WTC11 (cell line): ENCODE measurements at regions not wholly inside any gene's neighbourhood (a gene's known extent, or its start where the extent isn't known, plus 50 kb on each side); places are given as distances from the start of the nearest gene placed in this dataset.

Source experiments
- KAT7 ChIP-seq: sonication (generic); formaldehyde crosslinking; IDR thresholded peaks from 2 replicates; pipeline ENCODE4 v1.8.1; 2023; ENCODE audit warnings: missing genetic modification reagents, mild to moderate bottlenecking, borderline replicate concordance
- NR3C1 ChIP-seq: sonication (generic); formaldehyde crosslinking; conservative IDR thresholded peaks from 2 replicates; pipeline ENCODE4 v1.8.1; 2023; ENCODE audit warnings: low read depth, mild to moderate bottlenecking, missing genetic modification reagents
- TF ChIP-seq, protein P1 (sequence below): fragments of 200-600 bp; IDR thresholded peaks from 2 replicates; pipeline ENCODE4 v1.8.0; 2022; ENCODE audit warnings: antibody characterized with exemption

DNA sequence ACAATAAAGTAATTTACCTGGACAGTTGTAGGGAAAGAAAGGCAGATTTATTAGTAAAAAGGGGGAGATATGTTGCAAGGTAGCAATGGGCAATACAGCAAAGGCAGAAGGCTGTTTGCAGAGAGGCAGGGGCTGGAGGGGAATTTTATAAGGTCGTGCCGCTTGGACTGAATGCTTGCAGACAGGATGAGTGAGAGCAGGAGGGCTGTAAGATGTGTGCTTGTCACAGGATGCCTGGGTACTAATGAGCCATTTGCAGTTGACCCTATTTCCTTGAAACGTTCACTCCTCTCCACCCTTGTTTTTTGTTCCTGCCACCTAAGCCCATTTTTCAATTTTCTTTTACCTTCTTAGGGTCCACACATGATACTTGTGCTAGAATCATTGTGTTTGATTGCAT lies 214.7 kb downstream of the TRAM1L1 start:
- no peak for TF ChIP-seq KAT7 (CRISPR knock-in tag)
- no peak for TF ChIP-seq NR3C1 (CRISPR knock-in tag)
- TF ChIP-seq, protein P1, sequence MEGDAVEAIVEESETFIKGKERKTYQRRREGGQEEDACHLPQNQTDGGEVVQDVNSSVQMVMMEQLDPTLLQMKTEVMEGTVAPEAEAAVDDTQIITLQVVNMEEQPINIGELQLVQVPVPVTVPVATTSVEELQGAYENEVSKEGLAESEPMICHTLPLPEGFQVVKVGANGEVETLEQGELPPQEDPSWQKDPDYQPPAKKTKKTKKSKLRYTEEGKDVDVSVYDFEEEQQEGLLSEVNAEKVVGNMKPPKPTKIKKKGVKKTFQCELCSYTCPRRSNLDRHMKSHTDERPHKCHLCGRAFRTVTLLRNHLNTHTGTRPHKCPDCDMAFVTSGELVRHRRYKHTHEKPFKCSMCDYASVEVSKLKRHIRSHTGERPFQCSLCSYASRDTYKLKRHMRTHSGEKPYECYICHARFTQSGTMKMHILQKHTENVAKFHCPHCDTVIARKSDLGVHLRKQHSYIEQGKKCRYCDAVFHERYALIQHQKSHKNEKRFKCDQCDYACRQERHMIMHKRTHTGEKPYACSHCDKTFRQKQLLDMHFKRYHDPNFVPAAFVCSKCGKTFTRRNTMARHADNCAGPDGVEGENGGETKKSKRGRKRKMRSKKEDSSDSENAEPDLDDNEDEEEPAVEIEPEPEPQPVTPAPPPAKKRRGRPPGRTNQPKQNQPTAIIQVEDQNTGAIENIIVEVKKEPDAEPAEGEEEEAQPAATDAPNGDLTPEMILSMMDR, result no peak
